ENCODE measurements at regions not wholly inside any gene's neighbourhood (a gene's known extent, or its start where the extent isn't known, plus 50 kb on each side); places are given as distances from the start of the nearest gene placed in this dataset.

GRCh38 chr5:24188216-24188925 is 456.4 kb downstream of the CDH10 start:
- intact Hi-C loops (cut with micrococcal nuclease; ENCODE audit: unreplicated experiment) = no loop called here

GRCh38 chr5:24196789-24197188 is 448.0 kb downstream of the CDH10 start:
- BruUV-seq (replicated peaks) = no TSS peak
- H3K36me3 ChIP-seq (ENCODE audit: control insufficient read depth, insufficient read depth, low read length) = no peaks in the 10 kb centered on the region
- Mint-ChIP-seq H3K27me3 (ENCODE audit: insufficient read depth, unreplicated experiment) (peaks cover 3% of the 10 kb centered on the region), H3K9me3 (ENCODE audit: unreplicated experiment) (no peaks in the 10 kb centered on the region), H3K4me3 (ENCODE audit: unreplicated experiment) (no peak overlapping the region), H3K27ac (ENCODE audit: unreplicated experiment) (no peak overlapping the region), H3K4me1 (ENCODE audit: low read depth, unreplicated experiment) (no peaks in the 10 kb centered on the region), H3K36me3 (ENCODE audit: insufficient read depth, unreplicated experiment) (no peaks in the 10 kb centered on the region)
- intact Hi-C loops (cut with micrococcal nuclease; ENCODE audit: unreplicated experiment) = no loop called here
- CTCF ChIA-PET = no interaction called here
- no peaks in the 10 kb centered on the region for H3K4me1 ChIP-seq
- H3K9me3 ChIP-seq = no peaks in the 10 kb centered on the region; the same call in 1 of the 2 replicates
- H3K4me3 ChIP-seq (ENCODE audit: low read depth, low read length) = no peak overlapping the region
- POLR2A ChIA-PET = no interaction called here
- no peaks in the 10 kb centered on the region for H3K27me3 ChIP-seq (replicated peaks; ENCODE audit: control insufficient read depth, insufficient read depth, low read length)
- no peak for DNase-seq
- no peak for TF ChIP-seq CTCF (IDR thresholded peaks at IDR 0.05; ENCODE audit: insufficient read depth in 1 of 2, low read depth in 1 of 2, low read length in 1 of 2, severe bottlenecking in 1 of 2, unreplicated experiment in 1 of 2)

More at GRCh38 chr5:24188216-24188925, 456.4 kb downstream of the CDH10 start:
- Histone ChIP-seq H3K27me3 (replicated peaks; ENCODE audit: control insufficient read depth, insufficient read depth, low read length) (no peaks in the 10 kb centered on the region), H3K9me3 (no peaks in the 10 kb centered on the region), H3K36me3 (ENCODE audit: control insufficient read depth, insufficient read depth, low read length) (no peaks in the 10 kb centered on the region), H3K4me3 (ENCODE audit: low read depth, low read length) (no peak overlapping the region), H3K4me1 (no peaks in the 10 kb centered on the region)
- ChIA-PET CTCF (no interaction called here), POLR2A (no interaction called here)
- Mint-ChIP-seq H3K36me3 (ENCODE audit: insufficient read depth, unreplicated experiment) (no peaks in the 10 kb centered on the region), H3K27me3 (ENCODE audit: insufficient read depth, unreplicated experiment) (no peaks in the 10 kb centered on the region), H3K27ac (ENCODE audit: unreplicated experiment) (no peak overlapping the region), H3K4me1 (ENCODE audit: low read depth, unreplicated experiment) (no peaks in the 10 kb centered on the region), H3K4me3 (ENCODE audit: unreplicated experiment) (no peak overlapping the region), H3K9me3 (ENCODE audit: unreplicated experiment) (no peaks in the 10 kb centered on the region)
- no TSS peak for BruUV-seq (replicated peaks)
- TF ChIP-seq CTCF (IDR thresholded peaks at IDR 0.05; ENCODE audit: insufficient read depth in 1 of 2, low read depth in 1 of 2, low read length in 1 of 2, severe bottlenecking in 1 of 2, unreplicated experiment in 1 of 2) = no peak
- DNase-seq = no peak

GRCh38 chr5:24208686-24209106 is 436.1 kb downstream of the CDH10 start:
- no peaks in the 10 kb centered on the region for H3K27me3 Mint-ChIP-seq (ENCODE audit: insufficient read depth, unreplicated experiment)
- no peaks in the 10 kb centered on the region; the same call in 1 of the 2 replicates for H3K9me3 ChIP-seq
- peaks cover 25% of the 10 kb centered on the region for H3K9me3 Mint-ChIP-seq (ENCODE audit: unreplicated experiment)
- H3K27me3 ChIP-seq (replicated peaks; ENCODE audit: control insufficient read depth, insufficient read depth, low read length) = no peaks in the 10 kb centered on the region
- ChIA-PET CTCF (no interaction called here), POLR2A (no interaction called here)
- no peak for TF ChIP-seq CTCF (IDR thresholded peaks at IDR 0.05; ENCODE audit: insufficient read depth in 1 of 2, low read depth in 1 of 2, low read length in 1 of 2, severe bottlenecking in 1 of 2, unreplicated experiment in 1 of 2)
- no peak overlapping the region for H3K27ac Mint-ChIP-seq (ENCODE audit: unreplicated experiment)
- H3K4me1 ChIP-seq = no peaks in the 10 kb centered on the region
- H3K4me3 ChIP-seq (ENCODE audit: low read depth, low read length) = no peak overlapping the region
- no peak overlapping the region for H3K4me3 Mint-ChIP-seq (ENCODE audit: unreplicated experiment)
- no TSS peak for BruUV-seq (replicated peaks)
- DNase-seq = no peak
- intact Hi-C loops (cut with micrococcal nuclease; ENCODE audit: unreplicated experiment) = no loop called here
- H3K4me1 Mint-ChIP-seq (ENCODE audit: low read depth, unreplicated experiment) = no peaks in the 10 kb centered on the region
- H3K36me3 ChIP-seq (ENCODE audit: control insufficient read depth, insufficient read depth, low read length) = no peaks in the 10 kb centered on the region
- H3K36me3 Mint-ChIP-seq (ENCODE audit: insufficient read depth, unreplicated experiment) = no peaks in the 10 kb centered on the region

Measured in Caco-2 (cell line).